ENCODE measurements at regions not wholly inside any gene's neighbourhood (a gene's known extent, or its start where the extent isn't known, plus 50 kb on each side); places are given as distances from the start of the nearest gene placed in this dataset.
A peak's percentile ranks its signal among the peaks of the same experiment; 100 is the strongest.
"Not testable (repeated sequence)": the region's sequence is repeated elsewhere in the genome, so short reads cannot be mapped to it uniquely, and the experiment has no call there.

- DNase-seq = no peak
These were observed 52.8 kb upstream of the ADGRE5 start for GRCh38 chr19:14328406-14328805.

- not testable (repeated sequence) for DNase-seq
These were observed 54.2 kb upstream of the ADGRE5 start for GRCh38 chr19:14327061-14327460.

GRCh38 chr19:14325863-14326262 lies 55.4 kb upstream of the ADGRE5 start:
- DNase-seq = no peak

- DNase-seq = no peak
These were observed 56.1 kb upstream of the ADGRE5 start for GRCh38 chr19:14325134-14325533.

GRCh38 chr19:14322889-14323463 lies 58.3 kb upstream of the ADGRE5 start:
- DNase-seq = no peak

- no peak for DNase-seq
These were observed 61.0 kb upstream of the ADGRE5 start for GRCh38 chr19:14320253-14320652.

GRCh38 chr19:14319720-14320119 lies 61.5 kb upstream of the ADGRE5 start:
- DNase-seq = not testable (repeated sequence)

- no peak for DNase-seq
These were observed 62.4 kb upstream of the ADGRE5 start for GRCh38 chr19:14318873-14319272.

GRCh38 chr19:14317157-14317556 lies 64.1 kb upstream of the ADGRE5 start:
- DNase-seq = no peak

GRCh38 chr19:14315433-14315832 lies 65.8 kb upstream of the ADGRE5 start:
- no peak for DNase-seq

GRCh38 chr19:14310055-14310454 lies 71.2 kb upstream of the ADGRE5 start:
- no peak for DNase-seq

GRCh38 chr19:14305706-14306105 lies 75.5 kb upstream of the ADGRE5 start:
- DNase-seq = no peak

- DNase-seq = no peak
These were observed 80.1 kb upstream of the ADGRE5 start for GRCh38 chr19:14301150-14301549.

GRCh38 chr19:14300303-14300702 lies 80.9 kb upstream of the ADGRE5 start:
- peak; percentile 38 for DNase-seq

GRCh38 chr19:14299224-14299827 lies 81.9 kb upstream of the ADGRE5 start:
- DNase-seq = not testable (repeated sequence)

- not testable (repeated sequence) for DNase-seq
These were observed 83.2 kb upstream of the ADGRE5 start for GRCh38 chr19:14297883-14298576.

GRCh38 chr19:14294974-14295373 lies 86.3 kb upstream of the ADGRE5 start:
- DNase-seq = not testable (repeated sequence)

- DNase-seq = not testable (repeated sequence)
These were observed 87.5 kb upstream of the ADGRE5 start for GRCh38 chr19:14293816-14294170.

- not testable (repeated sequence) for DNase-seq
These were observed 87.3 kb upstream of the ADGRL1 start for GRCh38 chr19:14293101-14293815.

GRCh38 chr19:14289810-14290209 lies 83.8 kb upstream of the ADGRL1 start:
- DNase-seq = not testable (repeated sequence)

GRCh38 chr19:14287837-14288236 lies 81.9 kb upstream of the ADGRL1 start:
- not testable (repeated sequence) for DNase-seq

- not testable (repeated sequence) for DNase-seq
These were observed 80.6 kb upstream of the ADGRL1 start for GRCh38 chr19:14286594-14286993.

- not testable (repeated sequence) for DNase-seq
These were observed 79.8 kb upstream of the ADGRL1 start for GRCh38 chr19:14285726-14286125.

Measured in NCI-H2029 (cell line).